ENCODE measurements at regions not wholly inside any gene's neighbourhood (a gene's known extent, or its start where the extent isn't known, plus 50 kb on each side); places are given as distances from the start of the nearest gene placed in this dataset.
A peak's percentile ranks its signal among the peaks of the same experiment; 100 is the strongest.

- TF ChIP-seq CTCF (conservative IDR thresholded peaks at IDR 0.05) (no peak), EZH2 (IDR thresholded peaks at IDR 0.05; ENCODE audit: low read depth) (no peak)
- no TSS peak for BruUV-seq (replicated peaks)
These were observed 118.5 kb upstream of the SHISA3 start for GRCh38 chr4:42278709-42279324.

GRCh38 chr4:42280327-42281095 lies 116.8 kb upstream of the SHISA3 start:
- no peaks in the 10 kb centered on the region for H3K9me3 ChIP-seq (ENCODE audit: insufficient read depth, low read depth)
- peaks cover 16% of the 10 kb centered on the region; the same call in 1 of the 2 replicates for H3K27me3 ChIP-seq (ENCODE audit: insufficient read depth, low read depth)
- no peaks in the 10 kb centered on the region for H3K36me3 ChIP-seq (ENCODE audit: low read depth)
- H3K27ac ChIP-seq = no peak overlapping the region
- ChIA-PET POLR2A (ENCODE audit: unreplicated experiment) (interaction anchor here (0.6 kb wide), 1 partner anchor 15 kb away, joined by 10 read pairs; no protein-coding TSS in a partner anchor), CTCF (no interaction called here)
- no peaks in the 10 kb centered on the region for H3K9me2 ChIP-seq (ENCODE audit: insufficient read depth)
- H3K4me3 ChIP-seq = no peak overlapping the region
- TF ChIP-seq EZH2 (IDR thresholded peaks at IDR 0.05; ENCODE audit: low read depth) (no peak), CTCF (conservative IDR thresholded peaks at IDR 0.05) (peak; percentile 61)
- no peaks in the 10 kb centered on the region for H4K20me1 ChIP-seq (ENCODE audit: insufficient read depth)
- no peaks in the 10 kb centered on the region for H3K4me1 ChIP-seq (replicated peaks; ENCODE audit: insufficient read depth)
- H2AFZ ChIP-seq = no peak overlapping the region
- DNase-seq = no peak
- no TSS peak for BruUV-seq (replicated peaks)
- intact Hi-C loops (cut with micrococcal nuclease; ENCODE audit: unreplicated experiment) = no loop called here
- H3K79me2 ChIP-seq (ENCODE audit: low read depth) = no peaks in the 10 kb centered on the region
- H3F3A ChIP-seq (ENCODE audit: insufficient read depth, low read depth) = no peaks in the 10 kb centered on the region
- H3K4me2 ChIP-seq = no peak overlapping the region

More at GRCh38 chr4:42278709-42279324, 118.5 kb upstream of the SHISA3 start:
- Histone ChIP-seq H3K27me3 (ENCODE audit: insufficient read depth, low read depth) (0 out of 2 replicates have a peak, but pooled peaks cover 6% of the 10 kb centered on the region), H3K4me2 (no peak overlapping the region), H3F3A (ENCODE audit: insufficient read depth, low read depth) (no peaks in the 10 kb centered on the region), H3K4me3 (no peak overlapping the region), H2AFZ (no peak overlapping the region), H3K27ac (no peak overlapping the region), H3K4me1 (replicated peaks; ENCODE audit: insufficient read depth) (no peaks in the 10 kb centered on the region), H3K9me3 (ENCODE audit: insufficient read depth, low read depth) (no peaks in the 10 kb centered on the region), H3K79me2 (ENCODE audit: low read depth) (no peaks in the 10 kb centered on the region), H3K36me3 (ENCODE audit: low read depth) (no peaks in the 10 kb centered on the region), H3K9me2 (ENCODE audit: insufficient read depth) (no peaks in the 10 kb centered on the region), H4K20me1 (ENCODE audit: insufficient read depth) (no peaks in the 10 kb centered on the region)
- intact Hi-C loops (cut with micrococcal nuclease; ENCODE audit: unreplicated experiment) = no loop called here
- ChIA-PET POLR2A (ENCODE audit: unreplicated experiment) (no interaction called here), CTCF (no interaction called here)
- no peak for DNase-seq

GRCh38 chr4:42281324-42282020 lies 115.8 kb upstream of the SHISA3 start:
- H3K27me3 ChIP-seq (ENCODE audit: insufficient read depth, low read depth) = peaks cover 21% of the 10 kb centered on the region
- H3K36me3 ChIP-seq (ENCODE audit: low read depth) = no peaks in the 10 kb centered on the region
- no peaks in the 10 kb centered on the region for H3K9me3 ChIP-seq (ENCODE audit: insufficient read depth, low read depth)
- no peaks in the 10 kb centered on the region for H3F3A ChIP-seq (ENCODE audit: insufficient read depth, low read depth)
- H2AFZ ChIP-seq = no peak overlapping the region
- ChIA-PET POLR2A (ENCODE audit: unreplicated experiment) (no interaction called here), CTCF (no interaction called here)
- TF ChIP-seq CTCF (conservative IDR thresholded peaks at IDR 0.05) = no peak
- no peak for TF ChIP-seq EZH2 (IDR thresholded peaks at IDR 0.05; ENCODE audit: low read depth)
- DNase-seq = no peak
- BruUV-seq (replicated peaks) = no TSS peak
- H3K4me3 ChIP-seq = no peak overlapping the region
- H3K79me2 ChIP-seq (ENCODE audit: low read depth) = no peaks in the 10 kb centered on the region
- H3K4me2 ChIP-seq = no peak overlapping the region
- no peak overlapping the region for H3K27ac ChIP-seq
- intact Hi-C loops (cut with micrococcal nuclease; ENCODE audit: unreplicated experiment) = loop anchor here (1.0 kb wide), 1 partner anchor 238 kb away; no protein-coding TSS in a partner anchor
- no peaks in the 10 kb centered on the region for H3K9me2 ChIP-seq (ENCODE audit: insufficient read depth)
- H3K4me1 ChIP-seq (replicated peaks; ENCODE audit: insufficient read depth) = no peaks in the 10 kb centered on the region
- H4K20me1 ChIP-seq (ENCODE audit: insufficient read depth) = no peaks in the 10 kb centered on the region
